Brain microvascular endothelial cell (primary cell): ENCODE measurements at regions not wholly inside any gene's neighbourhood (a gene's known extent, or its start where the extent isn't known, plus 50 kb on each side); places are given as distances from the start of the nearest gene placed in this dataset.

ENCODE experiments used
- DNase-seq: peaks from one replicate; pipeline ENCODE4 v3.0.0-alpha.2; 2020
- H3K27ac ChIP-seq: fragments of 250-450 bp; sonication (Bioruptor Pico); 2 replicates; pipeline ENCODE4 v1.5.1; 2020; ENCODE audit warnings: mild to moderate bottlenecking, moderate library complexity
- H3K27me3 ChIP-seq: fragments of 250-450 bp; sonication (Bioruptor Pico); replicated peaks from 2 replicates; pipeline ENCODE4 v1.5.1; 2020; ENCODE audit warnings: mild to moderate bottlenecking
- H3K36me3 ChIP-seq: fragments of 250-450 bp; sonication (Bioruptor Pico); replicated peaks from 2 replicates; pipeline ENCODE4 v1.5.1; 2020; ENCODE audit warnings: mild to moderate bottlenecking
- H3K4me3 ChIP-seq: 2 replicates; pipeline ENCODE4 v1.5.1; 2011; ENCODE audit warnings: low read depth, mild to moderate bottlenecking, control low read depth, low read length, moderate library complexity
- in situ Hi-C: cut with HindIII; loops from 2 replicates; pipeline ENCODE4 v1.10.0; 2017; ENCODE audit warnings: low sequenced_read_pairs, low pct_ligation_motif_present
- TF ChIP-seq, protein P1 (sequence below): IDR thresholded peaks from 2 replicates; pipeline ENCODE4 v1.5.1; 2011; ENCODE audit warnings: low read depth, mild to moderate bottlenecking, moderate library complexity, low read length, control low read depth, inconsistent platforms; ENCODE audit errors: missing control alignments

DNA sequence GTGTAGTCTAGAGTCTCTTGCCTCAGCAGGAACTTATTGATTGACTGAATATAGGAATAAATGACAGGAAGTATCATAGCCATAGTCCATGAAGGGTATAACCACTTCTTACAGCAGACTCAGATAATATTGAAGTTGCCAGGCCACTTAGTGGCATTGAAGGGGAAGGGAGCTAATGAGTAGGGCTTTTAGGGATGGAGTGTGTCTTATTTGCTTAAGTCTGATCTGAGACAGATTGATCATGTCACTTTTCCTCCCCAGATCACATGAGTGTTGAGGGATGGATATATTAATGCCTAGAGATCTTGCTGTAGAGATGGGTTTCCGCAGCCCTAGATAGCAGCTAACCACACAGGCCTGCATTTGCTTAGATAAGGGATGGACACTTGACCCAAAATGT is 62.2 kb upstream of the NBEA start:
- Histone ChIP-seq H3K27ac (no peak overlapping the region), H3K36me3 (no peaks in the 10 kb centered on the region), H3K4me3 (no peak overlapping the region), H3K27me3 (no peaks in the 10 kb centered on the region)
- in situ Hi-C loops = no loop called here
- DNase-seq = no peak
- TF ChIP-seq, protein P1, sequence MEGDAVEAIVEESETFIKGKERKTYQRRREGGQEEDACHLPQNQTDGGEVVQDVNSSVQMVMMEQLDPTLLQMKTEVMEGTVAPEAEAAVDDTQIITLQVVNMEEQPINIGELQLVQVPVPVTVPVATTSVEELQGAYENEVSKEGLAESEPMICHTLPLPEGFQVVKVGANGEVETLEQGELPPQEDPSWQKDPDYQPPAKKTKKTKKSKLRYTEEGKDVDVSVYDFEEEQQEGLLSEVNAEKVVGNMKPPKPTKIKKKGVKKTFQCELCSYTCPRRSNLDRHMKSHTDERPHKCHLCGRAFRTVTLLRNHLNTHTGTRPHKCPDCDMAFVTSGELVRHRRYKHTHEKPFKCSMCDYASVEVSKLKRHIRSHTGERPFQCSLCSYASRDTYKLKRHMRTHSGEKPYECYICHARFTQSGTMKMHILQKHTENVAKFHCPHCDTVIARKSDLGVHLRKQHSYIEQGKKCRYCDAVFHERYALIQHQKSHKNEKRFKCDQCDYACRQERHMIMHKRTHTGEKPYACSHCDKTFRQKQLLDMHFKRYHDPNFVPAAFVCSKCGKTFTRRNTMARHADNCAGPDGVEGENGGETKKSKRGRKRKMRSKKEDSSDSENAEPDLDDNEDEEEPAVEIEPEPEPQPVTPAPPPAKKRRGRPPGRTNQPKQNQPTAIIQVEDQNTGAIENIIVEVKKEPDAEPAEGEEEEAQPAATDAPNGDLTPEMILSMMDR = no peak

DNA sequence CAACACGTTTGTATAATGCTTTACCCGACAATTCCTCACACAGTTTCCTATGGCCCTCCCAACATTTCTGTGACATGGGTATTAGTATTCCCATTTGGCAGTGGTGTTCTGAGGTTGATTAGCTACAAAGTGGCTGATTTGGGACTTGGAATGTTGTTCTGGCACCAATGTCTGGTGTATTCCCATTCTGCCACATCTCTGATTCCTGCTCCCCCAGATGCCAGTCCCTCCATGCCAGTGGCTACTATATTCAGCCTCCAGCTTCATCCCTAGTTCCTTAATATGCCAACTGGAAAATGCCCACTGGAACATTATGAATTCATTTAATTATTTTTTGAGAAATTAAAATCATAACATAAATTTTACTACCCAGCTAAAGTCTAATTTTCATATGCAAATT is 60.6 kb upstream of the NBEA start:
- TF ChIP-seq, protein P1 = no peak
- no peak for DNase-seq
- H3K27me3 ChIP-seq = no peaks in the 10 kb centered on the region
- in situ Hi-C loops = no loop called here
- H3K4me3 ChIP-seq = no peak overlapping the region
- H3K27ac ChIP-seq = no peak overlapping the region
- H3K36me3 ChIP-seq = no peaks in the 10 kb centered on the region

DNA sequence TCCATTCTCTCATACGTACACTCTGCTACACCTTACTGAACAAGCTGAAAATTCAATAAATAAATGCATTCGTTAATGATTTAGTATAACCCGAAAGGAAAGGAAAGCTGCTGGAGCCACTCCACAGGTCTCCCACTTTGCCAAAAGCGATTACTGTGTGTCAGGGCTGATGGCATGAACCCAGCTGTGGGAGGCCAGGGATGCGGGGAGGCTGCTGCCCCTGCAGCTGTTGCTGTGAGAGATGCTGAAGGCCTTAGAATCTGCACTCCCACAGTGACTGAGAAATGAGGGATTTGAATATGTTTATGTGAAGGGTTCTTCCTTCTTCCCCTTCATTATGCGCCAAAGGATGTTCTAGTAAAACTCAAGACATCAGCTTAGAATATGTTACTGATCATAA is 58.7 kb upstream of the NBEA start:
- TF ChIP-seq, protein P1 = no peak
- in situ Hi-C loops = no loop called here
- Histone ChIP-seq H3K27ac (no peak overlapping the region), H3K4me3 (no peak overlapping the region), H3K27me3 (no peaks in the 10 kb centered on the region), H3K36me3 (no peaks in the 10 kb centered on the region)
- DNase-seq = no peak

DNA sequence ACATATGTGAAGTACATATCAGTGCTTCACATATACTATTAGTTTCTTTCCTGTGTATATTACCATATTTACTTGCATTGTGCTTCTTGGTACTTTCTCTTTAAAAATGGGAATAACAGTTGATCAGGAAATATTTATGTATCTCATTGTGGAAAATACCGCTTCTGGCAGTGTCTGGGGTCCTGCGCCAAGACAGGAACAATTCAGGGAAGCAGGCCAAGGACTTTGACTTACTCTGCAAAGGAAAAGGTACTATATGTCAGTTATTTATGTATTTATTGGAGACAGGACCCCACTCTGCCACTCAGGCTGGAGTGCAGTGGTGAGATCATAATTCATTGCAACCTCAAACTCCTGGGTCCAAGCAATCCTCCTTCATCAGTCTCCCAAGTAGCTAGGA is 57.7 kb upstream of the NBEA start:
- in situ Hi-C loops = no loop called here
- no peak for DNase-seq
- H3K36me3 ChIP-seq = no peaks in the 10 kb centered on the region
- no peak overlapping the region for H3K4me3 ChIP-seq
- no peaks in the 10 kb centered on the region for H3K27me3 ChIP-seq
- TF ChIP-seq, protein P1 = no peak
- no peak overlapping the region for H3K27ac ChIP-seq

DNA sequence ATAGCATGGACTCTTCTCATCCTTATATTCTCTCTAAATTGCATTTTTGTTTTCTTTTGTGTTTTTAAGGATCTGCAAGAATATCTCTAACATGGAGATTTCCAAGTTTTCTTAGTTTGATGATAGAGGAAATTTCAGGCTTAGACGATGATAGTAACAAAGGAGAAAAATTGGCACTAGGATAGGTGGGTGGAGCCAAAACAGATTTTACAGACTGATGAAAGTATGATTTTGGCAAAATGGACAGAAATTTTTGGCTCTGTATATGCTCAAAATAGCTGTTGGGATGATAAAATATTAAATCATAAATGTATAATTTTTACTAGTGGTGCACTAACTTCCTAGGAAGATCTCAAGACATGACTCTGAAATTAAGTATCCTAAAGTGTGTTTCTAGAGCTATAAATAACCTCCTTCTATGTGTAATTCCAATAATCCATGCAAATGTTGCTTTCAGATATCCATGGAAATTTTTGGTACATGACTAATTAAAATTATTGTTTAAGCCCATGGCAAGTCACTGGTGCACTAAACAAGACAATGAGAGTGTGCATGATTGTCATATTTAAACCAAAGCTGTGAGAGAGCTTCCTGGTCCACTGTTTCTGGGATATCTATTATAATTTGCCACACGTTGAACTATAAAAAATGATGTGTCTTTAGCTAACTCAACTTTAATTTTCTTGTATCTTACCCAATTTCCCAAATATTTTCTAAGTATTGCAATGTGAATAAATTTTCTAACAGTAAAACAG is 55.8 kb upstream of the NBEA start:
- Histone ChIP-seq H3K4me3 (no peak overlapping the region), H3K36me3 (no peaks in the 10 kb centered on the region), H3K27ac (no peak overlapping the region), H3K27me3 (no peaks in the 10 kb centered on the region)
- DNase-seq = no peak
- in situ Hi-C loops = no loop called here
- TF ChIP-seq, protein P1 = no peak

DNA sequence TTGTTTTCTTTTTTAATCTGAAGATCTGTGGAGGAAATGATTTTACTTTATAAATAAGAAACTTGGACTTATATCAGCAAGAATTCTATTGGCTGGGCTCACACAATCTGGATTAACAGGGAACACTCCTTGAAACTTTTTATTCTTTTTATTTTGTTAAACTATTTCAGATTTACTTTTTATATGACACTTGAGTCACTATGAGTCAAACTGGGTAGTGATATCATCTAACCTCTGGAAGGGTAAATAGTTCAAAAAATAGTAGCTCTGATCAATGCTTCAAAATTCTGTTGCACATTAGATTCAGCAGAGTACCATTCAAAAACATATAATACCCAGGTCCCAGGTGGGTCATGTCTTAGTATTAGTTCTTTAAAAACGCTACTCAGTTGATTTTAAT is 55.1 kb upstream of the NBEA start:
- Histone ChIP-seq H3K4me3 (no peak overlapping the region), H3K27ac (no peak overlapping the region), H3K36me3 (no peaks in the 10 kb centered on the region), H3K27me3 (no peaks in the 10 kb centered on the region)
- in situ Hi-C loops = no loop called here
- no peak for DNase-seq
- TF ChIP-seq, protein P1 = no peak
